ENCODE measurements at regions not wholly inside any gene's neighbourhood (a gene's known extent, or its start where the extent isn't known, plus 50 kb on each side); places are given as distances from the start of the nearest gene placed in this dataset.

GRCh38 chr1:56079391-56079790, 500.0 kb downstream of the PLPP3 start:
- H3K4me1 ChIP-seq (ENCODE audit: control insufficient read depth in 1 of 2, insufficient read depth in 2 of 2, low read length in 2 of 2) = no peaks in the 10 kb centered on the region
- no peaks in the 10 kb centered on the region for H3K36me3 ChIP-seq (replicated peaks in 1 of 2; ENCODE audit: control insufficient read depth in 1 of 2, insufficient read depth in 2 of 2, low read length in 2 of 2)
- no peak overlapping the region for H3K4me3 Mint-ChIP-seq
- peaks cover 0 to 3% (median 2%) of the 10 kb centered on the region in 3 donors for H3K27me3 Mint-ChIP-seq (ENCODE audit: low read depth in 3 of 3)
- no peaks in the 10 kb centered on the region for H3K9me3 ChIP-seq (replicated peaks in 1 of 2; ENCODE audit: control insufficient read depth in 1 of 2, insufficient read depth in 1 of 2, low read length in 2 of 2)
- no peaks in the 10 kb centered on the region for H4K20me1 ChIP-seq (ENCODE audit: insufficient read depth, low read length)
- no peaks in the 10 kb centered on the region for H3K27me3 ChIP-seq (ENCODE audit: control insufficient read depth in 2 of 2, insufficient read depth in 2 of 2, low read length in 2 of 2)
- no peak overlapping the region for H2AFZ ChIP-seq (ENCODE audit: insufficient read depth, low read depth, low read length, poor library complexity, severe bottlenecking)
- no peak overlapping the region for H3K27ac ChIP-seq (ENCODE audit: low read depth in 1 of 2, low read length in 2 of 2)
- H3K4me3 ChIP-seq (replicated peaks in 1 of 3; ENCODE audit: low read depth in 2 of 3, low read length in 3 of 3) = no peak overlapping the region
- no peak for TF ChIP-seq CTCF (IDR thresholded peaks at IDR 0.05)
- H3K9me3 Mint-ChIP-seq = peaks cover 0 to 7% (median 2%) of the 10 kb centered on the region in 7 donors
- H3K36me3 Mint-ChIP-seq = no peaks in the 10 kb centered on the region
- no peak overlapping the region for H3K9ac ChIP-seq (ENCODE audit: insufficient read depth, low read length, poor library complexity, severe bottlenecking)
- intact Hi-C loops (cut with micrococcal nuclease) = no loop called here
- H3K4me1 Mint-ChIP-seq = peaks cover 2% of the 10 kb centered on the region
- H3K4me2 ChIP-seq (replicated peaks; ENCODE audit: extremely low read depth, low read length, poor library complexity, severe bottlenecking) = no peak overlapping the region
- DNase-seq = no peak
- H3K79me2 ChIP-seq (ENCODE audit: insufficient read depth, low read length) = no peaks in the 10 kb centered on the region
- no peak overlapping the region for H3K27ac Mint-ChIP-seq
- WGBS (ENCODE audit: insufficient coverage) = 41% methylated on average over 2 of the region's 2 CpGs

DNA sequence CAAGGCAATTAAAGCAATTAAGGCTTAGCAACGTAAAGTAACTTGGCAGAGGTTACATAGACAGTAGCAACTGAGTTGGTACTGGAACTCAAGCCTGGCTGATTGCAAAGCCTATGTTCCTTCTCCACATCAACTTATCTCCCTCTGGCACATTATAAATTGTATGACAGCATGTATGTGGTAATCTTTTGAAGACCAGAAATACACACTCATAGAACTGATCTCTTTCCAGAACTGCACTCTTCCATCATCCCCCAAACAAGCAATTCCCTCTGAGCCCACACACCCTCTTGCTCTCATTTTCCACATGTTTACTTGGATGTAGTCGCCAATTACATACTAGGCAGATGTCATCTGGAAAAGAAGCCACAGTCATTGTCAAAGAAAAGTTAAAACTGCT, 502.2 kb downstream of the PLPP3 start:
- peaks cover 0 to 7% (median 3%) of the 10 kb centered on the region in 7 donors for H3K9me3 Mint-ChIP-seq
- WGBS (ENCODE audit: insufficient coverage) = 83% methylated on average over 1 of the region's 2 CpGs
- TF ChIP-seq CTCF (IDR thresholded peaks at IDR 0.05) = no peak

More for the DNA sequence above, 502.2 kb downstream of the PLPP3 start:
- no peaks in the 10 kb centered on the region for H3K36me3 Mint-ChIP-seq
- Histone ChIP-seq H3K4me3 (replicated peaks in 1 of 3; ENCODE audit: low read depth in 2 of 3, low read length in 3 of 3) (no peak overlapping the region), H3K79me2 (ENCODE audit: insufficient read depth, low read length) (no peaks in the 10 kb centered on the region), H3K36me3 (replicated peaks in 1 of 2; ENCODE audit: control insufficient read depth in 1 of 2, insufficient read depth in 2 of 2, low read length in 2 of 2) (no peaks in the 10 kb centered on the region), H3K9ac (ENCODE audit: insufficient read depth, low read length, poor library complexity, severe bottlenecking) (no peak overlapping the region), H3K4me2 (replicated peaks; ENCODE audit: extremely low read depth, low read length, poor library complexity, severe bottlenecking) (no peak overlapping the region), H3K27ac (ENCODE audit: low read depth in 1 of 2, low read length in 2 of 2) (no peak overlapping the region), H3K4me1 (ENCODE audit: control insufficient read depth in 1 of 2, insufficient read depth in 2 of 2, low read length in 2 of 2) (no peaks in the 10 kb centered on the region), H3K9me3 (replicated peaks in 1 of 2; ENCODE audit: control insufficient read depth in 1 of 2, insufficient read depth in 1 of 2, low read length in 2 of 2) (no peaks in the 10 kb centered on the region), H4K20me1 (ENCODE audit: insufficient read depth, low read length) (no peaks in the 10 kb centered on the region), H2AFZ (ENCODE audit: insufficient read depth, low read depth, low read length, poor library complexity, severe bottlenecking) (no peak overlapping the region), H3K27me3 (ENCODE audit: control insufficient read depth in 2 of 2, insufficient read depth in 2 of 2, low read length in 2 of 2) (no peaks in the 10 kb centered on the region)
- intact Hi-C loops (cut with micrococcal nuclease) = no loop called here
- no peak overlapping the region for H3K27ac Mint-ChIP-seq
- peaks cover 2% of the 10 kb centered on the region for H3K4me1 Mint-ChIP-seq
- H3K27me3 Mint-ChIP-seq (ENCODE audit: low read depth in 3 of 3) = peaks cover 0 to 2% (median 0%) of the 10 kb centered on the region in 3 donors
- H3K4me3 Mint-ChIP-seq = no peak overlapping the region
- DNase-seq = no peak

All from CD14-positive monocyte (primary cell).